HepG2 (cell line): ENCODE measurements at regions not wholly inside any gene's neighbourhood (a gene's known extent, or its start where the extent isn't known, plus 50 kb on each side); places are given as distances from the start of the nearest gene placed in this dataset.
A peak's percentile ranks its signal among the peaks of the same experiment; 100 is the strongest.

Source experiments
- AKAP8 ChIP-seq: sonication (generic); formaldehyde crosslinking; IDR thresholded peaks from 2 replicates; pipeline ENCODE4 v1.5.1; 2020; ENCODE audit warnings: mild to moderate bottlenecking, missing genetic modification reagents
- ARID5B ChIP-seq: IDR thresholded peaks from 2 replicates; pipeline ENCODE4 v1.4.0; 2020; ENCODE audit warnings: mild to moderate bottlenecking, missing genetic modification reagents
- CBFB ChIP-seq: sonication (generic); formaldehyde crosslinking; IDR thresholded peaks from 2 replicates; pipeline ENCODE4 v1.4.0; 2020; ENCODE audit warnings: missing genetic modification reagents
- FOXA3 ChIP-seq: IDR thresholded peaks from 2 replicates; pipeline ENCODE4 v1.6.1; 2016; ENCODE audit warnings: missing genetic modification reagents, missing compliant biosample characterization
- FUBP1 ChIP-seq: sonication (generic); formaldehyde crosslinking; IDR thresholded peaks from 2 replicates; pipeline ENCODE4 v1.5.1; 2020; ENCODE audit warnings: missing genetic modification reagents, mild to moderate bottlenecking, borderline replicate concordance
- GATAD1 ChIP-seq: IDR thresholded peaks from 2 replicates; pipeline ENCODE4 v1.6.1; 2016; ENCODE audit warnings: missing genetic modification reagents, missing compliant biosample characterization
- PHB2 ChIP-seq: fragments of 450-650 bp; IDR thresholded peaks from 2 replicates; pipeline ENCODE4 v1.6.1; 2018; ENCODE audit not compliant: partially characterized antibody
- SOX13 ChIP-seq, 3 experiments: fragments of 450-650 bp in 1 of 3; sonication (generic) in 1 of 3; formaldehyde crosslinking in 1 of 3; IDR thresholded peaks in 2 of 3; conservative IDR thresholded peaks in 1 of 3; 2 replicates each; pipeline versions ENCODE4 v1.5.0 to v1.6.1; 2016 to 2020; ENCODE audit warnings: antibody characterized with exemption in 1 of 3, mild to moderate bottlenecking in 1 of 3, missing compliant biosample characterization in 1 of 3, missing genetic modification reagents in 1 of 3, moderate library complexity in 1 of 3
- SOX5 ChIP-seq: IDR thresholded peaks from 2 replicates; pipeline ENCODE4 v1.6.1; 2016; ENCODE audit warnings: borderline replicate concordance
- SOX6 ChIP-seq, 2 experiments: fragments of 450-650 bp in 1 of 2; sonication (generic) in 1 of 2; formaldehyde crosslinking in 1 of 2; IDR thresholded peaks; 2 replicates each; pipeline versions ENCODE4 v1.4.0 to v1.6.1; 2017 to 2020; ENCODE audit warnings: antibody characterized with exemption in 1 of 2, mild to moderate bottlenecking in 1 of 2, missing genetic modification reagents in 1 of 2
- TEAD3 ChIP-seq: optimal IDR thresholded peaks from 2 replicates; pipeline ENCODE3; 2016; ENCODE audit warnings: borderline replicate concordance
- ZNF761 ChIP-seq: sonication (generic); formaldehyde crosslinking; conservative IDR thresholded peaks from 2 replicates; pipeline ENCODE4 v1.4.0; 2020; ENCODE audit warnings: mild to moderate bottlenecking, missing genetic modification reagents
- ZNF878 ChIP-seq: sonication (generic); formaldehyde crosslinking; IDR thresholded peaks from 2 replicates; pipeline ENCODE4 v1.8.1; 2023; ENCODE audit warnings: mild to moderate bottlenecking, missing genetic modification reagents, moderate library complexity
- TF ChIP-seq, protein P1 (sequence below): IDR thresholded peaks from 2 replicates; pipeline ENCODE4 v1.6.1; 2018; ENCODE audit warnings: missing genetic modification reagents
- TF ChIP-seq, protein P2 (sequence below): sonication (generic); formaldehyde crosslinking; IDR thresholded peaks from 2 replicates; pipeline ENCODE4 v1.4.0; 2020; ENCODE audit warnings: low read depth, missing genetic modification reagents

GRCh38 chr5:96336351-96336985 lies 96.6 kb downstream of the PCSK1 start (continued):
- TF ChIP-seq SOX6 (IDR thresholded peaks at IDR 0.05) (no peak), SOX6 (CRISPR knock-in tag; IDR thresholded peaks at IDR 0.05) (peak; percentile 38; the same call in 1 of the 2 replicates), ARID5B (CRISPR knock-in tag) (peak; percentile 56), SOX13 (IDR thresholded peaks at IDR 0.05) (no peak), SOX13 (CRISPR knock-in tag; conservative IDR thresholded peaks at IDR 0.05 in 1 of 2, IDR thresholded peaks at IDR 0.05 in 1 of 2) (peak in 1 of 2 experiments; percentile 36; a peak in 1 of 4 replicates), AKAP8 (no peak), PHB2 (no peak), GATAD1 (CRISPR knock-in tag) (peak; percentile 24; the same call in 1 of the 2 replicates), ZNF878 (CRISPR knock-in tag) (no peak), SOX5 (CRISPR knock-in tag) (0 out of 2 replicates have a peak, but pooled peaks have one; percentile 43), FUBP1 (no peak), CBFB (CRISPR knock-in tag) (no peak), FOXA3 (peak; percentile 49; the same call in 1 of the 2 replicates), ZNF761 (CRISPR knock-in tag) (no peak), TEAD3 (CRISPR knock-in tag) (peak; percentile 64)
- TF ChIP-seq, protein P1, sequence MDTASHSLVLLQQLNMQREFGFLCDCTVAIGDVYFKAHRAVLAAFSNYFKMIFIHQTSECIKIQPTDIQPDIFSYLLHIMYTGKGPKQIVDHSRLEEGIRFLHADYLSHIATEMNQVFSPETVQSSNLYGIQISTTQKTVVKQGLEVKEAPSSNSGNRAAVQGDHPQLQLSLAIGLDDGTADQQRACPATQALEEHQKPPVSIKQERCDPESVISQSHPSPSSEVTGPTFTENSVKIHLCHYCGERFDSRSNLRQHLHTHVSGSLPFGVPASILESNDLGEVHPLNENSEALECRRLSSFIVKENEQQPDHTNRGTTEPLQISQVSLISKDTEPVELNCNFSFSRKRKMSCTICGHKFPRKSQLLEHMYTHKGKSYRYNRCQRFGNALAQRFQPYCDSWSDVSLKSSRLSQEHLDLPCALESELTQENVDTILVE: peak; percentile 33; the same call in 1 of the 2 replicates
- TF ChIP-seq, protein P2, sequence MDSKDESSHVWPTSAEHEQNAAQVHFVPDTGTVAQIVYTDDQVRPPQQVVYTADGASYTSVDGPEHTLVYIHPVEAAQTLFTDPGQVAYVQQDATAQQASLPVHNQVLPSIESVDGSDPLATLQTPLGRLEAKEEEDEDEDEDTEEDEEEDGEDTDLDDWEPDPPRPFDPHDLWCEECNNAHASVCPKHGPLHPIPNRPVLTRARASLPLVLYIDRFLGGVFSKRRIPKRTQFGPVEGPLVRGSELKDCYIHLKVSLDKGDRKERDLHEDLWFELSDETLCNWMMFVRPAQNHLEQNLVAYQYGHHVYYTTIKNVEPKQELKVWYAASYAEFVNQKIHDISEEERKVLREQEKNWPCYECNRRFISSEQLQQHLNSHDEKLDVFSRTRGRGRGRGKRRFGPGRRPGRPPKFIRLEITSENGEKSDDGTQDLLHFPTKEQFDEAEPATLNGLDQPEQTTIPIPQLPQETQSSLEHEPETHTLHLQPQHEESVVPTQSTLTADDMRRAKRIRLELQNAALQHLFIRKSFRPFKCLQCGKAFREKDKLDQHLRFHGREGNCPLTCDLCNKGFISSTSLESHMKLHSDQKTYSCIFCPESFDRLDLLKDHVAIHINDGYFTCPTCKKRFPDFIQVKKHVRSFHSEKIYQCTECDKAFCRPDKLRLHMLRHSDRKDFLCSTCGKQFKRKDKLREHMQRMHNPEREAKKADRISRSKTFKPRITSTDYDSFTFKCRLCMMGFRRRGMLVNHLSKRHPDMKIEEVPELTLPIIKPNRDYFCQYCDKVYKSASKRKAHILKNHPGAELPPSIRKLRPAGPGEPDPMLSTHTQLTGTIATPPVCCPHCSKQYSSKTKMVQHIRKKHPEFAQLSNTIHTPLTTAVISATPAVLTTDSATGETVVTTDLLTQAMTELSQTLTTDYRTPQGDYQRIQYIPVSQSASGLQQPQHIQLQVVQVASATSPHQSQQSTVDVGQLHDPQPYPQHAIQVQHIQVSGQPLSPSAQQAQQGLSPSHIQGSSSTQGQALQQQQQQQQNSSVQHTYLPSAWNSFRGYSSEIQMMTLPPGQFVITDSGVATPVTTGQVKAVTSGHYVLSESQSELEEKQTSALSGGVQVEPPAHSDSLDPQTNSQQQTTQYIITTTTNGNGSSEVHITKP: no peak
